Right lobe of liver (tissue), 6 donors: ENCODE measurements at regions not wholly inside any gene's neighbourhood (a gene's known extent, or its start where the extent isn't known, plus 50 kb on each side); places are given as distances from the start of the nearest gene placed in this dataset.

Experiments used
- ATAC-seq, 4 donors: fragments of 200-7000 bp; cut with Tn5 transposase; one replicate each; pipeline ENCODE4 v1.9.1; 2020; ENCODE audit warnings: mild to moderate bottlenecking in 4 of 4, moderate library complexity in 4 of 4
- DNase-seq, 3 donors: peaks; one replicate each; pipeline ENCODE4 v3.0.0-alpha.2; 2020
- H3K27ac ChIP-seq, 3 donors: fragments of 200-600 bp; one replicate each; pipeline ENCODE4 v1.8.0; 2022
- H3K27me3 ChIP-seq, 2 donors: fragments of 200-600 bp; one replicate each; pipeline ENCODE4 v1.8.0; 2022
- H3K36me3 ChIP-seq, 4 donors: fragments of 200-600 bp; sonication (generic) in 1 of 4; one replicate each; pipeline versions ENCODE4 v1.5.1 to v1.8.0; 2017 to 2022; ENCODE audit warnings: control low read depth in 1 of 4
- H3K4me1 ChIP-seq, 4 donors: fragments of 200-600 bp; sonication (generic) in 1 of 4; one replicate each; pipeline versions ENCODE4 v1.5.1 to v1.8.0; 2017 to 2022; ENCODE audit warnings: control low read depth in 1 of 4
- H3K4me3 ChIP-seq, 3 donors: fragments of 200-600 bp; one replicate each; pipeline ENCODE4 v1.8.0; 2022
- H3K9me3 ChIP-seq, 4 donors: fragments of 200-600 bp; sonication (generic) in 1 of 4; one replicate each; pipeline versions ENCODE4 v1.5.1 to v1.8.0; 2017 to 2022; ENCODE audit warnings: control low read depth in 1 of 4
- POLR2A ChIP-seq: fragments of 450-650 bp; IDR thresholded peaks from one replicate; pipeline ENCODE4 v1.6.1; 2017; ENCODE audit warnings: antibody characterized with exemption, mild to moderate bottlenecking
- WGBS: methylation state at CpG from one replicate; pipeline ENCODE4 v1.1.6; 2018; ENCODE audit warnings: low coverage, low lambda C conversion rate; ENCODE audit not compliant: insufficient coverage; ENCODE audit errors: missing lambda C conversion rate; 5-methylcytosine and 5-hydroxymethylcytosine counted together
- intact Hi-C, 2 donors: fragments of 100-400 bp; cut with DNase I; formaldehyde crosslinking; loops; one replicate each; pipeline versions ENCODE4 v1.11.2 to v1.14.1; 2022
- TF ChIP-seq, protein P1 (sequence below), 4 donors: fragments of 200-600 bp in 3 of 4; fragments of 450-650 bp in 1 of 4; IDR thresholded peaks; one replicate each; pipeline versions ENCODE4 v1.5.1 to v1.8.0; 2016 to 2022; ENCODE audit warnings: antibody characterized with exemption in 4 of 4, mild to moderate bottlenecking in 2 of 4
- donor health status: DM: no; HTN: yes; CAD: no.
- donor health status: DM: no; HTN: no; CAD: no.
- donor health status: DM: no; HTN: no; CAD: no.
- donor health status: DM: no; HTN: yes; CAD: no.
- donor health status: DM: no; HTN: yes; CAD: no.

DNA sequence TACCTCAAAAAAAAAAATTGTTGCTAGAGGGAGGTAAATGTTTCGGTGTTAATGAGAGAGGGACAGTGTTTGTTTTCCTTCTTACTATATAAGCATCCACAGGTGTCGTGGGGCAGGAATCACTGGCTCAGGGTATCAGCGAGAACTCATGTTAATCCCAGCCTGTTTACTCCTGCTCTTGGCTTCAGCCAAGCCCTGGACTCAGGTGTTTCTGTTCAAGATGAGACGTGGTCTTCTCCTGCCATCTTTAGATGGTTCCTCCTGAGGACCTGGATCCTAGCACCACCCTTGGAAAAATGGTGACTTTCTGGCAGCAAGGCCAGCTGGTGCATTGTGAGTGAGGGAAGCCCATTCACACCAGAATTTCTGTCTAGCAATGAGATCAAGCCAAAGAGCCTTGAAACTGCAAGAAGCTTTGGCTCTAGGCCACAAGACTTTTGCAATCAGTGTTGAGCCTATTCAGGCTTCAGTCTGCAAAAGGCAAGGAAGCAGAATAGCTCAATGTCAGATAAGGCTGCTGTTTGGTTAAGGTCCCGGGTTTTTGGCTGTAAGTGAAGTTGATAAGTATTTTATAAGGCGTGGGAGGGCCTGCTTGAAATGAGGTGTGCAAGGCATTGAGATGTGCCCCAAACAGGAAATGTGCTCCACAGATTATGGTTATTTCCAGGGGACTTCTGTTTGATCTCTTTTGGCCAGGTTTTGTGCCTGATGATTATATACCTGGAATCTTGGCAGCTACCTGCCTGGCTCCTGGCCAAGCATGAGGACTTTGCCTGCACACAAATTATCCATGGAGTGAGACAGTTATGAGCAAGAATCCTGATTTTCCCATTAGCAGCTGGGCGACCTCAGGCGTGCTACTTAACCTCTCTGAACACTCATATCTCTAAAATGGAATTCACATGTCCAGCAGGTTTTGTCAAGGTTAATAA is 99.8 kb downstream of the TENT4A start:
- Histone ChIP-seq H3K27me3 (no peaks in the 10 kb centered on the region), H3K36me3 (no peaks in the 10 kb centered on the region), H3K4me1 (peaks cover 0 to 8% (median 0%) of the 10 kb centered on the region in 4 donors), H3K9me3 (no peaks in the 10 kb centered on the region), H3K27ac (no peak overlapping the region), H3K4me3 (no peak overlapping the region)
- no peak for TF ChIP-seq POLR2A
- TF ChIP-seq, protein P1, sequence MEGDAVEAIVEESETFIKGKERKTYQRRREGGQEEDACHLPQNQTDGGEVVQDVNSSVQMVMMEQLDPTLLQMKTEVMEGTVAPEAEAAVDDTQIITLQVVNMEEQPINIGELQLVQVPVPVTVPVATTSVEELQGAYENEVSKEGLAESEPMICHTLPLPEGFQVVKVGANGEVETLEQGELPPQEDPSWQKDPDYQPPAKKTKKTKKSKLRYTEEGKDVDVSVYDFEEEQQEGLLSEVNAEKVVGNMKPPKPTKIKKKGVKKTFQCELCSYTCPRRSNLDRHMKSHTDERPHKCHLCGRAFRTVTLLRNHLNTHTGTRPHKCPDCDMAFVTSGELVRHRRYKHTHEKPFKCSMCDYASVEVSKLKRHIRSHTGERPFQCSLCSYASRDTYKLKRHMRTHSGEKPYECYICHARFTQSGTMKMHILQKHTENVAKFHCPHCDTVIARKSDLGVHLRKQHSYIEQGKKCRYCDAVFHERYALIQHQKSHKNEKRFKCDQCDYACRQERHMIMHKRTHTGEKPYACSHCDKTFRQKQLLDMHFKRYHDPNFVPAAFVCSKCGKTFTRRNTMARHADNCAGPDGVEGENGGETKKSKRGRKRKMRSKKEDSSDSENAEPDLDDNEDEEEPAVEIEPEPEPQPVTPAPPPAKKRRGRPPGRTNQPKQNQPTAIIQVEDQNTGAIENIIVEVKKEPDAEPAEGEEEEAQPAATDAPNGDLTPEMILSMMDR (IDR thresholded peaks at IDR 0.05) = no peak
- peak in 1 of 3 donors; percentile 40 for DNase-seq
- ATAC-seq = peak; percentile 40 to 61 (median 61)
- intact Hi-C loops = no loop called here
- WGBS = 50% methylated on average over 7 of the region's 8 CpGs

DNA sequence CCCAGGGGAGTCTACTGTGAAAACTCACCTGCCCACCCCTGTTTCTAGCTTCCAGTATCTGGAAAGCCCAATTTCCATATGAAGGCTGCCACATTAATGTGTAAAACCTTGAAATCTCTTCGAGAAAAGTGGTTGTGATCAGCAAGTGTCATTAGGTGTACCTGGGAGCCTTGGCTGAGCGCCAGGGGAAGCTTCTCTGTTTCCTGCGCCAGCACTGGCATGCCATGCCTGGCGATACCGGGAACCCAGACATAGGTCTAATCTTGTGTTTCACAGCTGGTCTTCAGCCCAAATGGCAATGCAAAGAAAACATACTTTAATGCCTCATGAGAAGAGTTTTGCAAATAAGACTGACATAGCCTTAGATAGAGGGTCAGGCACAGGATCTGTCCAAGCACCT is 101.6 kb downstream of the TENT4A start:
- no peaks in the 10 kb centered on the region for H3K27me3 ChIP-seq
- DNase-seq = no peak
- 50% methylated on average over 3 of the region's 5 CpGs for WGBS
- H3K27ac ChIP-seq = no peak overlapping the region
- H3K4me3 ChIP-seq = no peak overlapping the region
- TF ChIP-seq, protein P1 (IDR thresholded peaks at IDR 0.05) = no peak
- no peak for TF ChIP-seq POLR2A
- ATAC-seq = no peak
- no peaks in the 10 kb centered on the region for H3K36me3 ChIP-seq
- H3K9me3 ChIP-seq = no peaks in the 10 kb centered on the region
- peaks cover 0 to 8% (median 0%) of the 10 kb centered on the region in 4 donors for H3K4me1 ChIP-seq
- intact Hi-C loops = no loop called here

DNA sequence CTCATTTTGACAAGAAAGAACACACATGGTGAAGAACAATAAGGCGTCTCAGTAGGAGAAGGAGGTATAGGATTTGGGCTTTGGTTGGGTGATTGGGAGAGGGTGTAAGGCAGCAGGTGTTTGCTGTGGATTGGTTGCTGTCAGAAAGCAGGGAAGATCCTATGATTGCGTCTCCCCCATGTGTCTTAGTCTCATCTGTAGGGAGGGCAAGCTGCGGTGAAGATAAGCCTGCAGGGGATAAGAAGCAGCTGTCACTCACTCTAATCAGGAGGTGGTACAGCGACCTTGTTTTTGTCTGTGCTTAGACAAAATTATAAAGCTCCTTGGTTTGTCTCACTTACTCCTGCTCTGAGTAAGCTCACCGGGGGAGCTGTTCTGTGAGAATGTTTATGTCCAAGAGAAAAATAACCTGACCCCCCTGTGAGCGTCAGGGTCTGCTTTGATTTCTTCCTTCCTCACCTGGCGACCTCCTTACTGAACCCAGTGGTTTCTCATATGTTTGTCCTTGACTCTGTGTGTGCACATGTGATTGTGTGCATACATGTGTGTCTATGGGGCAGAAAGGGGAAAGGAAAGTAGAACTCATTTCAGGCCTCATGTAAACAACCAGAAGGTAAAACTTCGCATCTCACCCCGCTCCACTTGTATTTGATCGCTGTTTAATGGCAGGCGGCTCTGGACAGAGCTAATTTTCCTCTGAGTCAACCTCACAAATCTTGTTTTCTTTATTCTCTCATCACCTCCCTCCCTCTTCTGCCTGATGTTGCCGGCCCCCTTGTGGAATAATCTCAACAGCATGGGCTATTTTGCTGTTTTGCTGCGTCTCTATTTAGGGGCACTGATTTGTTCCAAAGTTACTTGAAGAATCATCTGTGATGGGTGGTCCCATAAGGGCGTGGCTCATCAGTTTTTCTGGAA is 105.6 kb downstream of the TENT4A start:
- Histone ChIP-seq H3K36me3 (no peaks in the 10 kb centered on the region), H3K4me3 (no peak overlapping the region), H3K27me3 (no peaks in the 10 kb centered on the region), H3K4me1 (no peaks in the 10 kb centered on the region), H3K27ac (no peak overlapping the region), H3K9me3 (peaks cover 0 to 4% (median 0%) of the 10 kb centered on the region in 4 donors)
- WGBS = 33% methylated on average over 14 of the region's 14 CpGs
- DNase-seq (no peak), ATAC-seq (no peak)
- intact Hi-C loops = no loop called here
- TF ChIP-seq, protein P1 (IDR thresholded peaks at IDR 0.05) = no peak
- no peak for TF ChIP-seq POLR2A

DNA sequence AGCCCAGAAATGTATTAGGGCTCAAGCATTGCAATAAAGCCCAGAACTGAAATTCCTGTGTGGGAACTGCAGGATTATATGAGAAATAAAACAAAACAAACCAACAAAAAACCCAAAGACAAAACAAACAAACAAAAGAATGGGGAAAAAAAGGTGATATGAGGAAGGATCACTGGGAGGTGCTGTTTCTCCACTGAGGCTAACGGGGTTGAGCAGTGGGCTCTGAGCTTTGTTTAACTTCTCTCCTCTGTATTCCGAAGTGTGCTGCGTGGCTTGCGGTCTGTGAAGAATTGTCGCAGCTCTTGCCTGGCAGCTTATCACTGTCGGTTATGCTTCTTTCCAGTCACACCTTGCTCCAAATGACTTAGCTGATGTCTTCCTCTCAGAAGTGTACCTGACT is 106.3 kb downstream of the TENT4A start:
- Histone ChIP-seq H3K4me1 (no peaks in the 10 kb centered on the region), H3K36me3 (no peaks in the 10 kb centered on the region), H3K27ac (no peak overlapping the region), H3K27me3 (no peaks in the 10 kb centered on the region), H3K4me3 (no peak overlapping the region), H3K9me3 (peaks cover 0 to 4% (median 0%) of the 10 kb centered on the region in 4 donors)
- ATAC-seq (no peak), DNase-seq (no peak)
- TF ChIP-seq, protein P1 (IDR thresholded peaks at IDR 0.05) = no peak
- no peak for TF ChIP-seq POLR2A
- 23% methylated on average over 6 of the region's 6 CpGs for WGBS
- intact Hi-C loops = no loop called here
